HG03196 (cell line): ENCODE measurements at regions not wholly inside any gene's neighbourhood (a gene's known extent, or its start where the extent isn't known, plus 50 kb on each side); places are given as distances from the start of the nearest gene placed in this dataset.

Experiments used
- ATAC-seq: cut with Tn5 transposase; IDR thresholded peaks from one replicate; pipeline ENCODE4 v1.9.1; 2021; ENCODE audit not compliant: unreplicated experiment

GRCh38 chr5:35478856-35479682, 138.6 kb upstream of the SPEF2 start:
- no peak for ATAC-seq

GRCh38 chr5:35477911-35478310, 139.8 kb upstream of the SPEF2 start:
- ATAC-seq: no peak

GRCh38 chr5:35477321-35477720, 140.3 kb upstream of the SPEF2 start:
- ATAC-seq: no peak

- ATAC-seq: no peak
These were observed 140.9 kb upstream of the SPEF2 start for GRCh38 chr5:35476797-35477196.

- no peak for ATAC-seq
These were observed 141.6 kb upstream of the SPEF2 start for GRCh38 chr5:35476036-35476435.

GRCh38 chr5:35473589-35473988, 144.1 kb upstream of the SPEF2 start:
- ATAC-seq: no peak

- no peak for ATAC-seq
These were observed 146.8 kb upstream of the SPEF2 start for GRCh38 chr5:35470866-35471265.

- no peak for ATAC-seq
These were observed 148.9 kb upstream of the SPEF2 start for GRCh38 chr5:35468811-35469210.

- no peak for ATAC-seq
These were observed 150.9 kb upstream of the SPEF2 start for GRCh38 chr5:35466746-35467145.

- no peak for ATAC-seq
These were observed 152.9 kb upstream of the SPEF2 start for GRCh38 chr5:35464757-35465156.

GRCh38 chr5:35461530-35461929, 156.1 kb upstream of the SPEF2 start:
- ATAC-seq: no peak

GRCh38 chr5:35458824-35459207, 158.8 kb upstream of the SPEF2 start:
- ATAC-seq: no peak

- no peak for ATAC-seq
These were observed 159.5 kb upstream of the SPEF2 start for GRCh38 chr5:35457912-35458823.

GRCh38 chr5:35456506-35456905, 161.2 kb upstream of the SPEF2 start:
- no peak for ATAC-seq

- no peak for ATAC-seq
These were observed 163.6 kb upstream of the SPEF2 start for GRCh38 chr5:35454011-35454525.

GRCh38 chr5:35443803-35444595, 173.7 kb upstream of the SPEF2 start:
- ATAC-seq: no peak

- ATAC-seq: no peak
These were observed 174.6 kb upstream of the SPEF2 start for GRCh38 chr5:35442885-35443639.

- ATAC-seq: no peak
These were observed 177.3 kb upstream of the SPEF2 start for GRCh38 chr5:35440409-35440808.

GRCh38 chr5:35438786-35439185, 178.9 kb upstream of the SPEF2 start:
- ATAC-seq: no peak

- no peak for ATAC-seq
These were observed 179.4 kb upstream of the SPEF2 start for GRCh38 chr5:35438288-35438687.
